B cell (primary cell): ENCODE measurements at regions not wholly inside any gene's neighbourhood (a gene's known extent, or its start where the extent isn't known, plus 50 kb on each side); places are given as distances from the start of the nearest gene placed in this dataset.

Source experiments
- ATAC-seq: fragments of 200-7000 bp; cut with Tn5 transposase; one replicate; pipeline ENCODE4 v1.10.0; 2021; ENCODE audit warnings: low read depth, mild to moderate bottlenecking, moderate number of reproducible peaks, moderate library complexity
- CTCF ChIA-PET: fragments of 350-600 bp; sonication (Branson Sonifier 250); formaldehyde crosslinking; loops from one replicate; lab custom pipeline; 2021; ENCODE audit warnings: antibody characterized with exemption, inconsistent platforms; lab: Charles Lee
- POLR2A ChIA-PET: fragments of 350-600 bp; sonication (Branson Sonifier 250); formaldehyde crosslinking; loops from one replicate; lab custom pipeline; 2021; ENCODE audit warnings: antibody characterized with exemption; lab: Charles Lee
- DNase-seq: peaks from one replicate; pipeline ENCODE4 v3.0.0; 2013
- H2AFZ ChIP-seq: 2 replicates; pipeline ENCODE4 v1.6.1; 2012; ENCODE audit warnings: mild to moderate bottlenecking, low read depth, low read length; ENCODE audit not compliant: insufficient read depth, poor library complexity, severe bottlenecking
- H3K27ac ChIP-seq, 2 donors: 1 replicate in 1 of 2; 2 replicates in 1 of 2; pipeline ENCODE4 v1.5.1; 2012 to 2013; ENCODE audit warnings: low read length in 2 of 2, mild to moderate bottlenecking in 2 of 2, moderate library complexity in 1 of 2
- H3K27me3 ChIP-seq, 4 experiments: fragments of 200-600 bp in 1 of 4; sonication (generic) in 1 of 4; replicated peaks in 1 of 4; 1 replicate in 2 of 4; 2 replicates in 2 of 4; pipeline versions ENCODE4 v1.6.1 to v1.7.0; 2013 to 2016; ENCODE audit warnings: low read length in 3 of 4, mild to moderate bottlenecking in 2 of 4, mixed read lengths in 1 of 4, moderate library complexity in 1 of 4; ENCODE audit not compliant: insufficient read depth in 4 of 4, control insufficient read depth in 3 of 4; ENCODE audit errors: control extremely low read depth in 1 of 4
- H3K36me3 ChIP-seq, 2 experiments: replicated peaks in 1 of 2; 1 replicate in 1 of 2; 2 replicates in 1 of 2; pipeline versions ENCODE4 v1.6.1 to v1.7.1; 2013; ENCODE audit warnings: low read length in 1 of 2; ENCODE audit not compliant: insufficient read depth in 2 of 2, control insufficient read depth in 1 of 2; ENCODE audit errors: control extremely low read depth in 1 of 2, extremely low read depth in 1 of 2
- H3K4me1 ChIP-seq, 2 donors: fragments of 200-600 bp in 1 of 2; sonication (generic) in 1 of 2; 1 replicate in 1 of 2; 2 replicates in 1 of 2; pipeline versions ENCODE4 v1.5.1 to v1.6.1; 2013 to 2017; ENCODE audit warnings: low read length in 2 of 2; ENCODE audit not compliant: control insufficient read depth in 2 of 2, insufficient read depth in 2 of 2
- H3K4me2 ChIP-seq: replicated peaks from 2 replicates; pipeline ENCODE3; 2012; ENCODE audit warnings: mild to moderate bottlenecking, low read depth, low read length; ENCODE audit not compliant: poor library complexity, severe bottlenecking
- H3K4me3 ChIP-seq, 5 experiments: fragments of 200-600 bp in 1 of 5; sonication (generic) in 1 of 5; 1 replicate in 3 of 5; 2 replicates in 2 of 5; pipeline versions ENCODE4 v1.5.1 to v1.7.0; 2011 to 2016; ENCODE audit warnings: low read length in 4 of 5, mild to moderate bottlenecking in 4 of 5, low read depth in 2 of 5, control low read depth in 1 of 5, moderate library complexity in 1 of 5; ENCODE audit not compliant: insufficient read depth in 1 of 5; ENCODE audit errors: control extremely low read depth in 1 of 5, extremely low read depth in 1 of 5
- H3K79me2 ChIP-seq: fragments of 200-600 bp; sonication (generic); one replicate; pipeline ENCODE4 v1.6.0; 2016; ENCODE audit warnings: low read length; ENCODE audit not compliant: control insufficient read depth, insufficient read depth
- H3K9ac ChIP-seq: fragments of 200-600 bp; sonication (generic); 2 replicates; pipeline ENCODE4 v1.6.1; 2017; ENCODE audit warnings: mild to moderate bottlenecking, low read length, moderate library complexity
- H3K9me3 ChIP-seq, 3 donors: one replicate each; pipeline versions ENCODE4 v1.6.1 to v1.7.1; 2013; ENCODE audit warnings: low read length in 2 of 3; ENCODE audit not compliant: control insufficient read depth in 2 of 3, insufficient read depth in 1 of 3; ENCODE audit errors: control extremely low read depth in 1 of 3
- H4K20me1 ChIP-seq: 2 replicates; pipeline ENCODE4 v1.6.0; 2012; ENCODE audit warnings: mild to moderate bottlenecking, low read length; ENCODE audit not compliant: insufficient read depth, control insufficient read depth, poor library complexity, severe bottlenecking
- H3K27ac Mint-ChIP-seq: one replicate; pipeline ENCODE4 v1.8.0; 2021; ENCODE audit warnings: mixed read lengths
- H3K27me3 Mint-ChIP-seq: one replicate; pipeline ENCODE4 v1.8.0; 2021; ENCODE audit warnings: mixed read lengths
- H3K4me1 Mint-ChIP-seq: one replicate; pipeline ENCODE4 v1.8.0; 2021; ENCODE audit warnings: mixed read lengths
- H3K4me3 Mint-ChIP-seq: one replicate; pipeline ENCODE4 v1.8.0; 2021; ENCODE audit warnings: mixed read lengths
- H3K9me3 Mint-ChIP-seq: one replicate; pipeline ENCODE4 v1.8.0; 2022; ENCODE audit warnings: mixed read lengths; ENCODE audit not compliant: insufficient read depth
- EZH2 ChIP-seq: IDR thresholded peaks from 2 replicates; pipeline ENCODE4 v1.6.1; 2012; ENCODE audit warnings: borderline replicate concordance, low read depth, mild to moderate bottlenecking, moderate library complexity, low read length; ENCODE audit not compliant: insufficient read depth, poor library complexity, severe bottlenecking
- WGBS: methylation state at CpG from one replicate; pipeline ENCODE4 v1.1.5; 2013; ENCODE audit warnings: missing lambda C conversion rate; ENCODE audit not compliant: insufficient coverage; 5-methylcytosine and 5-hydroxymethylcytosine counted together
- intact Hi-C: fragments of 100-400 bp; cut with micrococcal nuclease; formaldehyde crosslinking; loops from one replicate; pipeline ENCODE4 v1.10.0; 2022
- TF ChIP-seq, protein P1 (sequence below): fragments of 200-600 bp; IDR thresholded peaks from one replicate; pipeline ENCODE4 v1.8.0; 2022; ENCODE audit warnings: antibody characterized with exemption, mild to moderate bottlenecking

DNA sequence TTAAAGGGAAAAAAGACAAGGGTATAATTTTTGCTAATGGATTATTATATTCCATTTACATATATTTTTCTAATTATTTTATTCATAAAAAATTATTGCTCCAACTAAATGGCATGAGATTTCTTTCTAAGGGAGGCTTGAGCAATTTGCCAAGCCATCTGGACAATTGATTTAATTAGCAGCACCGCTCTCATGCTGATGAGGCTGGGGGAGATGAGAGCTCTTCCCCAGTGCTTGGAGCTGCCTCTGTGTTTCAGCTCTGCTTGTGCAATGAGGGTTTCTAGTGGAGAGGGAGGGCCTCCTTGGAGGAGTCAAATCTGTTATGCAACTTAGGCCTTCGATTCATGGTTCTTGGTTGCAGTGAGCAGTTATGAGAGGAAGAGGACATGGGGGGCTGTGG lies 574.3 kb downstream of the TCERG1L start:
- Histone ChIP-seq H3K4me2 (no peak overlapping the region), H3K36me3 (no peaks in the 10 kb centered on the region), H3K27ac (no peak overlapping the region), H3K79me2 (no peaks in the 10 kb centered on the region), H2AFZ (no peak overlapping the region), H3K27me3 (no peaks in the 10 kb centered on the region), H3K9me3 (peaks cover 0 to 17% (median 0%) of the 10 kb centered on the region in 3 donors), H3K4me3 (no peak overlapping the region), H4K20me1 (no peaks in the 10 kb centered on the region), H3K9ac (no peak overlapping the region), H3K4me1 (no peaks in the 10 kb centered on the region)
- intact Hi-C loops, result no loop called here
- Mint-ChIP-seq H3K4me1 (no peaks in the 10 kb centered on the region), H3K27ac (no peak overlapping the region), H3K9me3 (peaks cover 3% of the 10 kb centered on the region), H3K4me3 (no peak overlapping the region), H3K27me3 (no peaks in the 10 kb centered on the region)
- DNase-seq (no peak), ATAC-seq (no peak)
- WGBS, result 45% methylated on average over 2 of the region's 2 CpGs
- ChIA-PET CTCF (no interaction called here), POLR2A (no interaction called here)
- TF ChIP-seq, protein P1, sequence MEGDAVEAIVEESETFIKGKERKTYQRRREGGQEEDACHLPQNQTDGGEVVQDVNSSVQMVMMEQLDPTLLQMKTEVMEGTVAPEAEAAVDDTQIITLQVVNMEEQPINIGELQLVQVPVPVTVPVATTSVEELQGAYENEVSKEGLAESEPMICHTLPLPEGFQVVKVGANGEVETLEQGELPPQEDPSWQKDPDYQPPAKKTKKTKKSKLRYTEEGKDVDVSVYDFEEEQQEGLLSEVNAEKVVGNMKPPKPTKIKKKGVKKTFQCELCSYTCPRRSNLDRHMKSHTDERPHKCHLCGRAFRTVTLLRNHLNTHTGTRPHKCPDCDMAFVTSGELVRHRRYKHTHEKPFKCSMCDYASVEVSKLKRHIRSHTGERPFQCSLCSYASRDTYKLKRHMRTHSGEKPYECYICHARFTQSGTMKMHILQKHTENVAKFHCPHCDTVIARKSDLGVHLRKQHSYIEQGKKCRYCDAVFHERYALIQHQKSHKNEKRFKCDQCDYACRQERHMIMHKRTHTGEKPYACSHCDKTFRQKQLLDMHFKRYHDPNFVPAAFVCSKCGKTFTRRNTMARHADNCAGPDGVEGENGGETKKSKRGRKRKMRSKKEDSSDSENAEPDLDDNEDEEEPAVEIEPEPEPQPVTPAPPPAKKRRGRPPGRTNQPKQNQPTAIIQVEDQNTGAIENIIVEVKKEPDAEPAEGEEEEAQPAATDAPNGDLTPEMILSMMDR, result no peak
- no peak for TF ChIP-seq EZH2

DNA sequence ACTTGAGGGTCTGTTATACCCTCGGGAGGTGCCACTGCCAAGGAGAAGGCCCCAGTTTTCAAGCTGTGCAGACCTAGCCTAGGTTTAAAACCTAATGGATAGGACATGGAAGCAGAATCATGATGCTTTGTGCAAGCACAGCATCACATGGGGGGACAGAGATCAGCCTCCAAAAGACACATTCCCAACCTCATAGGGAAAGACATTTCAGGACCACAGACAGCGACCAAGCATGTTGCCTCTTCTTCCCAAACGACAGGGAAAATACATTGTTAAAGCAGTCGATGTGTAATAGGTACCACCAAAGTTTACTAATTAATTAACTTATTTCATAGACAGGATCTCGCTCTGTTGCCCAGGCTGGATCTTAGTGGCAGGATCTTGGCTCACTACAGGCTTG lies 573.9 kb downstream of the TCERG1L start:
- H3K27ac Mint-ChIP-seq, result no peak overlapping the region
- TF ChIP-seq EZH2, result no peak
- TF ChIP-seq, protein P1, result no peak
- H3K4me2 ChIP-seq, result no peak overlapping the region
- H3K79me2 ChIP-seq, result no peaks in the 10 kb centered on the region
- H3K9me3 Mint-ChIP-seq, result peaks cover 3% of the 10 kb centered on the region
- DNase-seq (no peak), ATAC-seq (no peak)
- no peaks in the 10 kb centered on the region for H3K27me3 Mint-ChIP-seq
- no peaks in the 10 kb centered on the region for H3K36me3 ChIP-seq
- no peaks in the 10 kb centered on the region for H3K4me1 Mint-ChIP-seq
- no peaks in the 10 kb centered on the region for H3K4me1 ChIP-seq
- H3K27ac ChIP-seq, result no peak overlapping the region
- 86% methylated on average over 2 of the region's 5 CpGs for WGBS
- H3K4me3 ChIP-seq, result no peak overlapping the region
- ChIA-PET CTCF (no interaction called here), POLR2A (no interaction called here)
- H2AFZ ChIP-seq, result no peak overlapping the region
- no peaks in the 10 kb centered on the region for H4K20me1 ChIP-seq
- intact Hi-C loops, result no loop called here
- no peaks in the 10 kb centered on the region for H3K27me3 ChIP-seq
- no peak overlapping the region for H3K9ac ChIP-seq
- H3K9me3 ChIP-seq, result peaks cover 0 to 17% (median 0%) of the 10 kb centered on the region in 3 donors
- no peak overlapping the region for H3K4me3 Mint-ChIP-seq
